ENCODE measurements at regions not wholly inside any gene's neighbourhood (a gene's known extent, or its start where the extent isn't known, plus 50 kb on each side); places are given as distances from the start of the nearest gene placed in this dataset.

DNA sequence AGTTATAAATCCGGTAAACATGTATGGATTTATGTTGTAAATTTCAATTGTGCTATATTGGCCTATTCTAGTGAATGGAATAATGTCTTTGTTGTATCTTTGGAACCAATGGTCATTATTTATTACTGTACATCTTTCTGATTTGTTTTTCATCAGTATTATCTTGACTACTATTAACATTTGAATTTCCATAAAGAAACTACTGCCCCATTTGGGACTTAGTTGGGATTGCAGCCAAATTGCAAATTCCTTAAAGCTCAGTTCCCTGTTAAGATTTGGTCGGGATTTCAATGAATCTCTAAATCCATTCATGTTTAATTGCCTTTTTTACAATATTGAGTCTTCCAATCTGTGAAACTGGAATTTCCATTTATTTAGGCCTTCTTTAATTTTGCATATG, 822.4 kb upstream of the CADM2 start:
- H3K9me3 ChIP-seq (ENCODE audit: low read length), result 0 out of 2 replicates have a peak, but pooled peaks cover 4% of the 10 kb centered on the region
- H2AFZ ChIP-seq (ENCODE audit: low read length), result no peak overlapping the region
- DNase-seq (ENCODE audit: low spot score), result no peak
- H3K27ac ChIP-seq (ENCODE audit: low read depth, low read length, poor library complexity, severe bottlenecking), result no peak overlapping the region
- BruUV-seq (replicated peaks), result no TSS peak
- CTCF ChIA-PET (ENCODE audit: unreplicated experiment), result no interaction called here
- H3K4me1 ChIP-seq (ENCODE audit: insufficient read depth, low read length, poor library complexity, severe bottlenecking), result no peaks in the 10 kb centered on the region
- no peak overlapping the region for H3K4me2 ChIP-seq (ENCODE audit: low read length)
- no peaks in the 10 kb centered on the region for H3K9me2 ChIP-seq (ENCODE audit: insufficient read depth, low read length)
- intact Hi-C loops (cut with micrococcal nuclease; ENCODE audit: unreplicated experiment), result no loop called here
- TF ChIP-seq, protein P1, sequence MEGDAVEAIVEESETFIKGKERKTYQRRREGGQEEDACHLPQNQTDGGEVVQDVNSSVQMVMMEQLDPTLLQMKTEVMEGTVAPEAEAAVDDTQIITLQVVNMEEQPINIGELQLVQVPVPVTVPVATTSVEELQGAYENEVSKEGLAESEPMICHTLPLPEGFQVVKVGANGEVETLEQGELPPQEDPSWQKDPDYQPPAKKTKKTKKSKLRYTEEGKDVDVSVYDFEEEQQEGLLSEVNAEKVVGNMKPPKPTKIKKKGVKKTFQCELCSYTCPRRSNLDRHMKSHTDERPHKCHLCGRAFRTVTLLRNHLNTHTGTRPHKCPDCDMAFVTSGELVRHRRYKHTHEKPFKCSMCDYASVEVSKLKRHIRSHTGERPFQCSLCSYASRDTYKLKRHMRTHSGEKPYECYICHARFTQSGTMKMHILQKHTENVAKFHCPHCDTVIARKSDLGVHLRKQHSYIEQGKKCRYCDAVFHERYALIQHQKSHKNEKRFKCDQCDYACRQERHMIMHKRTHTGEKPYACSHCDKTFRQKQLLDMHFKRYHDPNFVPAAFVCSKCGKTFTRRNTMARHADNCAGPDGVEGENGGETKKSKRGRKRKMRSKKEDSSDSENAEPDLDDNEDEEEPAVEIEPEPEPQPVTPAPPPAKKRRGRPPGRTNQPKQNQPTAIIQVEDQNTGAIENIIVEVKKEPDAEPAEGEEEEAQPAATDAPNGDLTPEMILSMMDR (conservative IDR thresholded peaks at IDR 0.05; ENCODE audit: low read length), result no peak
- no peak for TF ChIP-seq EZH2phosphoT487 (IDR thresholded peaks at IDR 0.05; ENCODE audit: borderline replicate concordance, low read depth, low read length)
- no peaks in the 10 kb centered on the region for H3K36me3 ChIP-seq (ENCODE audit: insufficient read depth, low read length)
- POLR2A ChIA-PET, result no interaction called here
- no peak overlapping the region for H3K4me3 ChIP-seq (ENCODE audit: low read depth, low read length, poor library complexity, severe bottlenecking)
- no peaks in the 10 kb centered on the region for H3K79me2 ChIP-seq (ENCODE audit: insufficient read depth, low read depth, low read length)
- H4K20me1 ChIP-seq (ENCODE audit: insufficient read depth, low read length), result no peaks in the 10 kb centered on the region

DNA sequence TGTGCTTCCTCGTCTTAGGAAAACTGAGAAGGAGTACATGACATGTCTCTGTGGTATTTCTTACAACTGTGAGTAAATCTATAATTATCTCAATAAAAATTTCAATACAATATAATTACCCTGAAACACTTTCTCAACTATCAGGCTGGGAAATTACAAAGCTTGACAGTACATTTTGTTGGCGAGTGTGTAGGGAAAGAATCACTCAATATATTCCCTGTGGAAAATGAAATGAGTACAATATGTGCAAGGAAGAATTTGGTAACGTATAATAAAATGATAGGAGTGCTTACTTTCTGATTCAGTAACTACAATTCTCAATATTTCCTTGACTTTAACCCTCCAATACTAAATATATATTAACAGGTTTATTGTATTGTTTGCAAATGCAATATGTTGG, 818.2 kb upstream of the CADM2 start:
- CTCF ChIA-PET (ENCODE audit: unreplicated experiment), result no interaction called here
- Histone ChIP-seq H3K27ac (ENCODE audit: low read depth, low read length, poor library complexity, severe bottlenecking) (no peak overlapping the region), H3K79me2 (ENCODE audit: insufficient read depth, low read depth, low read length) (no peaks in the 10 kb centered on the region), H3K4me2 (ENCODE audit: low read length) (no peak overlapping the region), H3K4me1 (ENCODE audit: insufficient read depth, low read length, poor library complexity, severe bottlenecking) (no peaks in the 10 kb centered on the region), H2AFZ (ENCODE audit: low read length) (no peak overlapping the region), H3K9me3 (ENCODE audit: low read length) (no peaks in the 10 kb centered on the region), H3K9me2 (ENCODE audit: insufficient read depth, low read length) (no peaks in the 10 kb centered on the region), H3K4me3 (ENCODE audit: low read depth, low read length, poor library complexity, severe bottlenecking) (no peak overlapping the region), H4K20me1 (ENCODE audit: insufficient read depth, low read length) (no peaks in the 10 kb centered on the region), H3K36me3 (ENCODE audit: insufficient read depth, low read length) (no peaks in the 10 kb centered on the region)
- BruUV-seq (replicated peaks), result no TSS peak
- DNase-seq (ENCODE audit: low spot score), result no peak
- intact Hi-C loops (cut with micrococcal nuclease; ENCODE audit: unreplicated experiment), result no loop called here
- TF ChIP-seq, protein P1 (conservative IDR thresholded peaks at IDR 0.05; ENCODE audit: low read length), result no peak
- no peak for TF ChIP-seq EZH2phosphoT487 (IDR thresholded peaks at IDR 0.05; ENCODE audit: borderline replicate concordance, low read depth, low read length)
- POLR2A ChIA-PET, result interaction anchor here (0.7 kb wide), 1 partner anchor 72 kb away, joined by 3 read pairs; no protein-coding TSS in a partner anchor

DNA sequence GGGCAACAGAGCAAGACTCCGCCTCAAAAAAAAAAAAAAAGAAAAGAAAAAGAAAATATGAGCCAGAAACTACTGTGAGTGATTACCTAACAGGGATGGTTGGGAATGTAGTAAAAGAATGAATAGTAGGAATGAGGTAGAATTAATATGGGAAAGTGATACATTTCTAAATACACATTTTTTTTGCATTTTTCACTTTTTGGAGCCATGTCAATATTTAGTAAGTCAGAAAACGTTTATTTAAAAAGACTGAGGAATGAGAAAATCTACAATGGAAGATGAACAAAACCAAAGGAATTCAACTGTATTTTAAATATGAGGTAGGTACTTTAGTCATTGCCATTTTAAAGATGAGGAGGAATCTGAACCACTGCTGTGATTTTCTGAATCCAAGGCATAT, 817.2 kb upstream of the CADM2 start:
- Histone ChIP-seq H2AFZ (ENCODE audit: low read length) (no peak overlapping the region), H3K4me1 (ENCODE audit: insufficient read depth, low read length, poor library complexity, severe bottlenecking) (no peaks in the 10 kb centered on the region), H3K9me3 (ENCODE audit: low read length) (no peaks in the 10 kb centered on the region), H3K4me2 (ENCODE audit: low read length) (no peak overlapping the region), H3K9me2 (ENCODE audit: insufficient read depth, low read length) (no peaks in the 10 kb centered on the region), H4K20me1 (ENCODE audit: insufficient read depth, low read length) (no peaks in the 10 kb centered on the region), H3K27ac (ENCODE audit: low read depth, low read length, poor library complexity, severe bottlenecking) (no peak overlapping the region), H3K79me2 (ENCODE audit: insufficient read depth, low read depth, low read length) (no peaks in the 10 kb centered on the region), H3K36me3 (ENCODE audit: insufficient read depth, low read length) (no peaks in the 10 kb centered on the region), H3K4me3 (ENCODE audit: low read depth, low read length, poor library complexity, severe bottlenecking) (no peak overlapping the region)
- intact Hi-C loops (cut with micrococcal nuclease; ENCODE audit: unreplicated experiment), result no loop called here
- ChIA-PET POLR2A (no interaction called here), CTCF (ENCODE audit: unreplicated experiment) (no interaction called here)
- no peak for TF ChIP-seq EZH2phosphoT487 (IDR thresholded peaks at IDR 0.05; ENCODE audit: borderline replicate concordance, low read depth, low read length)
- TF ChIP-seq, protein P1 (conservative IDR thresholded peaks at IDR 0.05; ENCODE audit: low read length), result no peak
- BruUV-seq (replicated peaks), result no TSS peak
- DNase-seq (ENCODE audit: low spot score), result no peak

All from OCI-LY7 (cell line).